ENCODE measurements at regions not wholly inside any gene's neighbourhood (a gene's known extent, or its start where the extent isn't known, plus 50 kb on each side); places are given as distances from the start of the nearest gene placed in this dataset.

DNA sequence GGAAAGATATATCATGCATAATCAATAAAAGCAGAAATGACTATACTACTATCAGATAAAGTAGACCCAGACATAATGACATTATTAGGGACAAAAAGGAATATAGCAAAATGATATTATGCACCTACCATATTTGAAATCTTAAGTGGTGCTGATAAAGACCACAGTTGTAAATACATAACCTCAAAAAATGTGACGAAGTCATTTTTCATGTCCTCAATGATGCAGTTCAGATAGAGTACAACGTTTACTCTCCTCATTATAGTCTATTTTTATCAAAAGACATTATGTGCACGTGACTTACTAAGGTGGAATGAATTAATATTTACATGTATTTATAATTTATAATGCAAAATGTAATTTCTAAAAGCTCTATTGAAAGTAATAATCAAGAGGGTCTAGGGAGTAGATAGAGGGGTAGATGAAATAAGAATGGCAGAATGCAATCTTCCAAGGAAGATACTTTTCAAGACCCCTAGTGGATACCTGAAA, 61.7 kb upstream of the TNFSF4 start:
- TF ChIP-seq POLR2A (IDR thresholded peaks at IDR 0.05; ENCODE audit: low read depth, low read length), result no peak
- TF ChIP-seq, protein P1, sequence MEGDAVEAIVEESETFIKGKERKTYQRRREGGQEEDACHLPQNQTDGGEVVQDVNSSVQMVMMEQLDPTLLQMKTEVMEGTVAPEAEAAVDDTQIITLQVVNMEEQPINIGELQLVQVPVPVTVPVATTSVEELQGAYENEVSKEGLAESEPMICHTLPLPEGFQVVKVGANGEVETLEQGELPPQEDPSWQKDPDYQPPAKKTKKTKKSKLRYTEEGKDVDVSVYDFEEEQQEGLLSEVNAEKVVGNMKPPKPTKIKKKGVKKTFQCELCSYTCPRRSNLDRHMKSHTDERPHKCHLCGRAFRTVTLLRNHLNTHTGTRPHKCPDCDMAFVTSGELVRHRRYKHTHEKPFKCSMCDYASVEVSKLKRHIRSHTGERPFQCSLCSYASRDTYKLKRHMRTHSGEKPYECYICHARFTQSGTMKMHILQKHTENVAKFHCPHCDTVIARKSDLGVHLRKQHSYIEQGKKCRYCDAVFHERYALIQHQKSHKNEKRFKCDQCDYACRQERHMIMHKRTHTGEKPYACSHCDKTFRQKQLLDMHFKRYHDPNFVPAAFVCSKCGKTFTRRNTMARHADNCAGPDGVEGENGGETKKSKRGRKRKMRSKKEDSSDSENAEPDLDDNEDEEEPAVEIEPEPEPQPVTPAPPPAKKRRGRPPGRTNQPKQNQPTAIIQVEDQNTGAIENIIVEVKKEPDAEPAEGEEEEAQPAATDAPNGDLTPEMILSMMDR (conservative IDR thresholded peaks at IDR 0.05; ENCODE audit: low read depth, low read length), result no peak
- TF ChIP-seq MAFK (IDR thresholded peaks at IDR 0.05; ENCODE audit: low read depth, low read length), result no peak

All from IMR-90 (cell line).